PC-9 (cell line): ENCODE measurements at regions not wholly inside any gene's neighbourhood (a gene's known extent, or its start where the extent isn't known, plus 50 kb on each side); places are given as distances from the start of the nearest gene placed in this dataset.

ENCODE experiments used
- EZH2 ChIP-seq: fragments of 200-600 bp; sonication (generic); IDR thresholded peaks from 2 replicates; pipeline ENCODE4 v1.8.0; 2017; ENCODE audit warnings: antibody characterized with exemption, low read depth
- TF ChIP-seq, protein P1 (sequence below): fragments of 200-600 bp; sonication (generic); conservative IDR thresholded peaks from 2 replicates; pipeline ENCODE4 v1.6.1; 2017; ENCODE audit warnings: mixed run types, antibody characterized with exemption, mild to moderate bottlenecking, moderate library complexity

DNA sequence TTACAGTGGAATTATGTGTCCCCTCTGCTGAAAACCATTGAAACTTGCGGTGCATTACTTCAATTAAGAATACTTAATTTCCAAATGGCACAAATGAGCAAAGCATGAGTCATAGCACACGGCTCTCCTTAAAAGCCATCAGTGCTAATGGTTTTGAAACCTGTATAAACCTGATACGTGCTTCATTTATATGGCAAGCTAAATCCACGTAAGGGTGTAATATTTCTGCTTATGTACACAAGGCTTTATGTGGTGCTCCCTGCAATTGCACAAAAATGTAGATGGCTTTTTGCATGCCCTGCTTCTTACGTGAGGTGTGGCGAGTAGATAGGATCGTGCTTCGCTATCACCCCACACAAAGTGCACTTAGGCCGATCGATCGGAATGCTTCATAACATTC lies 840.9 kb downstream of the GALR1 start:
- TF ChIP-seq, protein P1, sequence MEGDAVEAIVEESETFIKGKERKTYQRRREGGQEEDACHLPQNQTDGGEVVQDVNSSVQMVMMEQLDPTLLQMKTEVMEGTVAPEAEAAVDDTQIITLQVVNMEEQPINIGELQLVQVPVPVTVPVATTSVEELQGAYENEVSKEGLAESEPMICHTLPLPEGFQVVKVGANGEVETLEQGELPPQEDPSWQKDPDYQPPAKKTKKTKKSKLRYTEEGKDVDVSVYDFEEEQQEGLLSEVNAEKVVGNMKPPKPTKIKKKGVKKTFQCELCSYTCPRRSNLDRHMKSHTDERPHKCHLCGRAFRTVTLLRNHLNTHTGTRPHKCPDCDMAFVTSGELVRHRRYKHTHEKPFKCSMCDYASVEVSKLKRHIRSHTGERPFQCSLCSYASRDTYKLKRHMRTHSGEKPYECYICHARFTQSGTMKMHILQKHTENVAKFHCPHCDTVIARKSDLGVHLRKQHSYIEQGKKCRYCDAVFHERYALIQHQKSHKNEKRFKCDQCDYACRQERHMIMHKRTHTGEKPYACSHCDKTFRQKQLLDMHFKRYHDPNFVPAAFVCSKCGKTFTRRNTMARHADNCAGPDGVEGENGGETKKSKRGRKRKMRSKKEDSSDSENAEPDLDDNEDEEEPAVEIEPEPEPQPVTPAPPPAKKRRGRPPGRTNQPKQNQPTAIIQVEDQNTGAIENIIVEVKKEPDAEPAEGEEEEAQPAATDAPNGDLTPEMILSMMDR = no peak
- TF ChIP-seq EZH2 = no peak
